A673 (cell line): ENCODE measurements at regions not wholly inside any gene's neighbourhood (a gene's known extent, or its start where the extent isn't known, plus 50 kb on each side); places are given as distances from the start of the nearest gene placed in this dataset.

ENCODE experiments used
- BruUV-seq: library from RNA; stranded (reverse); fragments of 400-500 nt; replicated peaks from 2 replicates; lab custom pipeline; 2021; lab: Mats Ljungman, UMichigan
- CTCF ChIA-PET: fragments of 300-600 bp; sonication (Branson Sonifier 250); formaldehyde crosslinking; loops from one replicate; lab custom pipeline; 2022; ENCODE audit warnings: antibody characterized with exemption; lab: Charles Lee
- POLR2A ChIA-PET: fragments of 300-600 bp; sonication (Branson Sonifier 250); formaldehyde crosslinking; loops from one replicate; lab custom pipeline; 2022; ENCODE audit warnings: antibody characterized with exemption; ENCODE audit not compliant: low non-redundant PET; lab: Charles Lee
- DNase-seq: peaks from one replicate; pipeline ENCODE4 v3.0.0-alpha.2; 2015; ENCODE audit warnings: low spot score
- H3K27ac ChIP-seq: fragments of 200-600 bp; sonication (generic); 2 replicates; pipeline ENCODE4 v1.5.1; 2016; ENCODE audit warnings: mixed run types, low read depth, mild to moderate bottlenecking, mixed read lengths, antibody characterized with exemption, low read length; ENCODE audit not compliant: poor library complexity, severe bottlenecking
- H3K27me3 ChIP-seq: fragments of 200-600 bp; sonication (generic); replicated peaks from 2 replicates; pipeline ENCODE4 v1.6.1; 2017; ENCODE audit warnings: mixed run types, low read depth, mild to moderate bottlenecking, mixed read lengths, antibody characterized with exemption, low read length; ENCODE audit not compliant: insufficient read depth, poor library complexity
- H3K36me3 ChIP-seq: fragments of 200-600 bp; sonication (generic); 2 replicates; pipeline ENCODE4 v1.6.1; 2016; ENCODE audit warnings: mixed run types, mild to moderate bottlenecking, mixed read lengths, antibody characterized with exemption, low read length; ENCODE audit not compliant: insufficient read depth, poor library complexity, severe bottlenecking
- H3K4me1 ChIP-seq: fragments of 200-600 bp; sonication (generic); 2 replicates; pipeline ENCODE4 v1.6.1; 2017; ENCODE audit warnings: mixed run types, mild to moderate bottlenecking, mixed read lengths, antibody characterized with exemption, low read length; ENCODE audit not compliant: insufficient read depth, poor library complexity, severe bottlenecking
- H3K4me3 ChIP-seq: fragments of 200-600 bp; sonication (generic); 2 replicates; pipeline ENCODE4 v1.5.1; 2016; ENCODE audit warnings: low read depth, mixed run types, mild to moderate bottlenecking, mixed read lengths, low read length; ENCODE audit not compliant: poor library complexity, severe bottlenecking
- H3K9me3 ChIP-seq: fragments of 200-600 bp; sonication (generic); 2 replicates; pipeline ENCODE4 v1.6.1; 2016; ENCODE audit warnings: mixed run types, low read depth, mild to moderate bottlenecking, mixed read lengths, antibody characterized with exemption, low read length; ENCODE audit not compliant: poor library complexity, severe bottlenecking
- EZH2 ChIP-seq: fragments of 200-600 bp; sonication (generic); IDR thresholded peaks from 2 replicates; pipeline ENCODE4 v1.6.1; 2017; ENCODE audit warnings: borderline replicate concordance, low read depth, mild to moderate bottlenecking, mixed read lengths, antibody characterized with exemption, low read length; ENCODE audit not compliant: poor library complexity, severe bottlenecking
- intact Hi-C: fragments of 100-400 bp; cut with micrococcal nuclease; formaldehyde crosslinking; loops from one replicate; pipeline ENCODE4 v1.10.0; 2022; ENCODE audit not compliant: unreplicated experiment
- TF ChIP-seq, protein P1 (sequence below): fragments of 300-800, 200-600 bp; sonication (generic); conservative IDR thresholded peaks from 2 replicates; pipeline ENCODE4 v1.5.1; 2017; ENCODE audit warnings: low read depth, mild to moderate bottlenecking, antibody characterized with exemption, low read length, moderate library complexity, mixed read lengths

DNA sequence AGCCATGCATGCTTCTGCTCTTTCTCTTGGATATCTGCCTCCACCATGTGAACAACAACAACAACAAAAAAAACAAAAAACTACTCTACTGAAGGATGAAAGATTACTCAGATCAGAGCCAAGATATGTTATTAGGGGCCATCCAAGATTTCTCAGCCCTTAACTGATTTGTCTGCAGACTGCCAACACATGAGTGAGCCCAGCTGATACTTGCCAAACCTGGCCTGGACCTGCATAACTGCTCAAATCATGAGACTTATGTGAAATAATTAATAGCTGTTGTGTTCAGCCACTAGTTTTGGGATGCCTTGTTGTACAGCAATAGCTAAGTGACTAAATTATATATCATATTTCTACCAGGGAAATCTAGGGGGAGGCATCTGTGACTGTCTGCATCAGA is 334.5 kb upstream of the SORCS1 start:
- no peak overlapping the region for H3K27ac ChIP-seq
- POLR2A ChIA-PET, result no interaction called here
- H3K9me3 ChIP-seq, result no peaks in the 10 kb centered on the region
- no TSS peak for BruUV-seq
- H3K4me3 ChIP-seq, result no peak overlapping the region
- no peaks in the 10 kb centered on the region for H3K4me1 ChIP-seq
- TF ChIP-seq, protein P1, sequence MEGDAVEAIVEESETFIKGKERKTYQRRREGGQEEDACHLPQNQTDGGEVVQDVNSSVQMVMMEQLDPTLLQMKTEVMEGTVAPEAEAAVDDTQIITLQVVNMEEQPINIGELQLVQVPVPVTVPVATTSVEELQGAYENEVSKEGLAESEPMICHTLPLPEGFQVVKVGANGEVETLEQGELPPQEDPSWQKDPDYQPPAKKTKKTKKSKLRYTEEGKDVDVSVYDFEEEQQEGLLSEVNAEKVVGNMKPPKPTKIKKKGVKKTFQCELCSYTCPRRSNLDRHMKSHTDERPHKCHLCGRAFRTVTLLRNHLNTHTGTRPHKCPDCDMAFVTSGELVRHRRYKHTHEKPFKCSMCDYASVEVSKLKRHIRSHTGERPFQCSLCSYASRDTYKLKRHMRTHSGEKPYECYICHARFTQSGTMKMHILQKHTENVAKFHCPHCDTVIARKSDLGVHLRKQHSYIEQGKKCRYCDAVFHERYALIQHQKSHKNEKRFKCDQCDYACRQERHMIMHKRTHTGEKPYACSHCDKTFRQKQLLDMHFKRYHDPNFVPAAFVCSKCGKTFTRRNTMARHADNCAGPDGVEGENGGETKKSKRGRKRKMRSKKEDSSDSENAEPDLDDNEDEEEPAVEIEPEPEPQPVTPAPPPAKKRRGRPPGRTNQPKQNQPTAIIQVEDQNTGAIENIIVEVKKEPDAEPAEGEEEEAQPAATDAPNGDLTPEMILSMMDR, result no peak
- no peak for TF ChIP-seq EZH2
- DNase-seq, result no peak
- H3K27me3 ChIP-seq, result no peaks in the 10 kb centered on the region
- H3K36me3 ChIP-seq, result no peaks in the 10 kb centered on the region
- intact Hi-C loops, result no loop called here
- CTCF ChIA-PET, result no interaction called here

DNA sequence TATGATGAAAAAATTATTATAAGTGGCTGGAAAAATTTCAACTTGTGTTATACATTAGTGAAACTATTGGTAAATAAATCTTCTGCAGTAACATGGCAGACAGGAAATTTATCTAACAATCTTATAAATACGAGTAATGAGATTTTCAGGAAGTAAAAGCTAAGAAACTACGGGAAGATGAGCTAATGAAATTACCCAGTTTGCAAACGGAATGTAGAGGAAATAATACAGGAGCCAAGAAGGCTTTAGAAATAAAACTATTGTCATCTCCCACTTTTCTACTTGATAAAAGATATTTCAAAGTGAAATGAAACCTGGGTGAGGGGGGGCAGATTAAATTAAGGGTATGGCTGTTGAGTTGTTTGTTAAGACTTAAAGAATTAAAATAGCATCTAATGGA is 332.5 kb upstream of the SORCS1 start:
- intact Hi-C loops, result no loop called here
- no peak for DNase-seq
- ChIA-PET CTCF (no interaction called here), POLR2A (no interaction called here)
- Histone ChIP-seq H3K9me3 (no peaks in the 10 kb centered on the region), H3K27ac (no peak overlapping the region), H3K27me3 (no peaks in the 10 kb centered on the region), H3K36me3 (no peaks in the 10 kb centered on the region), H3K4me3 (no peak overlapping the region), H3K4me1 (no peaks in the 10 kb centered on the region)
- BruUV-seq, result no TSS peak
- TF ChIP-seq, protein P1, result no peak
- TF ChIP-seq EZH2, result no peak

DNA sequence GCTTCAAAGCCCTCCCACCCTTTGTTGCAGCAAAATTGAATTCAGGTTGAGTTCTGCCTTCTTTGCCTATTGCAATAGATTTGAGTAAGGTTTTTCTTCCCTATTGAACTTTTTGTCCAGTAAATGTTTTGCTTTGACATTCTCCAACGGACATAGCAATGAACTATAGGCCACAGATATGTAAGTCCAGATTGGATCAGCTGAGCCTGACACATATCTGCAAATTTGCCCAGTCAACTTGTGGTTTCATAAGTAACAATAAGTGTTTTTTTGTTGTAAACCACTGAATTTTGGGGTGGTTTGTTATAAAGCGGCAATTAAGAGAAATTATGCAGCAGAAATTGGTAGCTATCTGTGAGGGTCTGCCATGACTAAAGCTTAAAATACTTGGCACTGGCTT is 332.1 kb upstream of the SORCS1 start:
- POLR2A ChIA-PET, result no interaction called here

More for the DNA sequence above, 332.1 kb upstream of the SORCS1 start:
- intact Hi-C loops, result no loop called here
- H3K9me3 ChIP-seq, result no peaks in the 10 kb centered on the region
- no TSS peak for BruUV-seq
- CTCF ChIA-PET, result no interaction called here
- H3K4me3 ChIP-seq, result no peak overlapping the region
- no peaks in the 10 kb centered on the region for H3K4me1 ChIP-seq
- H3K27me3 ChIP-seq, result no peaks in the 10 kb centered on the region
- no peaks in the 10 kb centered on the region for H3K36me3 ChIP-seq
- H3K27ac ChIP-seq, result no peak overlapping the region
- DNase-seq, result no peak
- TF ChIP-seq EZH2, result no peak
- TF ChIP-seq, protein P1, result no peak
